HEK293 (cell line): ENCODE measurements at regions not wholly inside any gene's neighbourhood (a gene's known extent, or its start where the extent isn't known, plus 50 kb on each side); places are given as distances from the start of the nearest gene placed in this dataset.

Experiments used
- CTCF ChIA-PET: fragments of 350-600 bp; formaldehyde crosslinking; extraction: SDS; loops from one replicate; lab custom pipeline; 2021; ENCODE audit warnings: antibody characterized with exemption; lab: Yijun Ruan, JAX
- POLR2A ChIA-PET: fragments of 300-600 bp; formaldehyde crosslinking; extraction: SDS; loops from one replicate; lab custom pipeline; 2020; ENCODE audit warnings: antibody characterized with exemption, inconsistent platforms; lab: Yijun Ruan, JAX
- H3K27ac ChIP-seq: fragments of 200-500 bp; sonication (Bioruptor generic); 2 replicates; pipeline ENCODE4 v1.5.1; 2014; ENCODE audit warnings: low read depth, low read length, control low read depth, inconsistent platforms; ENCODE audit errors: extremely low read depth
- H3K36me3 ChIP-seq, 2 experiments: fragments of 200-500 bp in 1 of 2; sonication (Bioruptor generic) in 1 of 2; 1 replicate in 1 of 2; 2 replicates in 1 of 2; pipeline ENCODE4 v1.5.1; 2014 to 2017; ENCODE audit warnings: inconsistent platforms in 2 of 2, low read length in 2 of 2; ENCODE audit not compliant: control insufficient read depth in 2 of 2, insufficient read depth in 1 of 2
- H3K4me1 ChIP-seq: fragments of 200-500 bp; sonication (Bioruptor generic); 2 replicates; pipeline ENCODE4 v1.5.1; 2014; ENCODE audit warnings: mild to moderate bottlenecking, low read length, inconsistent platforms; ENCODE audit not compliant: control insufficient read depth, insufficient read depth
- H3K4me3 ChIP-seq: 2 replicates; pipeline ENCODE4 v1.5.1; 2011; ENCODE audit warnings: low read depth, mild to moderate bottlenecking, control low read depth, low read length, moderate library complexity
- H3K9me3 ChIP-seq: fragments of 200-500 bp; sonication (Bioruptor generic); 2 replicates; pipeline ENCODE4 v1.5.1; 2014; ENCODE audit warnings: low read depth, low read length, inconsistent platforms; ENCODE audit not compliant: control insufficient read depth, insufficient read depth
- FEZF1 ChIP-seq: fragments of 450-650 bp; formaldehyde crosslinking; IDR thresholded peaks from 2 replicates; pipeline ENCODE4 v1.5.1; 2016; ENCODE audit warnings: missing biosample characterization, missing genetic modification characterization
- GLI2 ChIP-seq: fragments of 450-650 bp; formaldehyde crosslinking; IDR thresholded peaks from 2 replicates; pipeline ENCODE4; 2017; ENCODE audit warnings: missing biosample characterization, missing genetic modification characterization, low read depth, borderline replicate concordance
- IKZF3 ChIP-seq: fragments of 450-650 bp; IDR thresholded peaks from 2 replicates; pipeline ENCODE4 v1.5.0; 2018; ENCODE audit warnings: missing biosample characterization, mild to moderate bottlenecking, missing genetic modification characterization, moderate library complexity
- OSR2 ChIP-seq: fragments of 450-650 bp; formaldehyde crosslinking; IDR thresholded peaks from 2 replicates; pipeline ENCODE4 v1.5.1; 2016; ENCODE audit warnings: missing biosample characterization, missing genetic modification characterization
- PATZ1 ChIP-seq: fragments of 450-650 bp; formaldehyde crosslinking; IDR thresholded peaks from 2 replicates; pipeline ENCODE4 v1.5.1; 2016; ENCODE audit warnings: missing biosample characterization, missing genetic modification characterization
- PRDM4 ChIP-seq: fragments of 450-650 bp; formaldehyde crosslinking; IDR thresholded peaks from 2 replicates; pipeline ENCODE4 v1.5.1; 2017; ENCODE audit warnings: missing biosample characterization, missing genetic modification characterization
- PRDM6 ChIP-seq: fragments of 450-650 bp; formaldehyde crosslinking; IDR thresholded peaks from 2 replicates; pipeline ENCODE4 v1.5.1; 2017; ENCODE audit warnings: missing biosample characterization, missing genetic modification characterization
- RBAK ChIP-seq: fragments of 450-650 bp; formaldehyde crosslinking; IDR thresholded peaks from 2 replicates; pipeline ENCODE4 v1.5.1; 2016; ENCODE audit warnings: missing biosample characterization, missing genetic modification characterization
- SCRT2 ChIP-seq: fragments of 450-650 bp; formaldehyde crosslinking; IDR thresholded peaks from 2 replicates; pipeline ENCODE4 v1.5.1; 2016; ENCODE audit warnings: missing biosample characterization, missing genetic modification characterization
- SP2 ChIP-seq: fragments of 450-650 bp; formaldehyde crosslinking; IDR thresholded peaks from 2 replicates; pipeline ENCODE4 v1.5.1; 2016; ENCODE audit warnings: missing biosample characterization, missing genetic modification characterization
- ZBTB11 ChIP-seq: fragments of 450-650 bp; formaldehyde crosslinking; conservative IDR thresholded peaks from 2 replicates; pipeline ENCODE4 v1.5.1; 2016; ENCODE audit warnings: low read depth, missing biosample characterization, missing genetic modification characterization
- ZFHX2 ChIP-seq: fragments of 450-650 bp; formaldehyde crosslinking; conservative IDR thresholded peaks from 2 replicates; pipeline ENCODE4 v1.5.1; 2016; ENCODE audit warnings: missing biosample characterization, missing genetic modification characterization
- ZNF114 ChIP-seq: fragments of 450-650 bp; formaldehyde crosslinking; IDR thresholded peaks from 2 replicates; pipeline ENCODE4 v1.5.0; 2017; ENCODE audit warnings: missing biosample characterization, missing genetic modification characterization
- ZNF354C ChIP-seq: fragments of 450-650 bp; formaldehyde crosslinking; IDR thresholded peaks from 2 replicates; pipeline ENCODE4 v1.5.1; 2016; ENCODE audit warnings: missing biosample characterization, missing genetic modification characterization, low read depth, borderline replicate concordance
- ZNF404 ChIP-seq: fragments of 450-650 bp; formaldehyde crosslinking; IDR thresholded peaks from 2 replicates; pipeline ENCODE4 v1.5.1; 2017; ENCODE audit warnings: missing biosample characterization, missing genetic modification characterization
- ZNF521 ChIP-seq: fragments of 450-650 bp; formaldehyde crosslinking; IDR thresholded peaks from 2 replicates; pipeline ENCODE4 v1.5.1; 2017; ENCODE audit warnings: missing biosample characterization, mild to moderate bottlenecking, missing genetic modification characterization
- ZNF596 ChIP-seq: fragments of 450-650 bp; IDR thresholded peaks from 2 replicates; pipeline ENCODE4 v1.5.0; 2018; ENCODE audit warnings: missing biosample characterization, mild to moderate bottlenecking, missing genetic modification characterization, moderate library complexity
- ZNF621 ChIP-seq: fragments of 450-650 bp; formaldehyde crosslinking; IDR thresholded peaks from 2 replicates; pipeline ENCODE4 v1.5.1; 2017; ENCODE audit warnings: missing biosample characterization, missing genetic modification characterization
- ZNF777 ChIP-seq: fragments of 450-650 bp; formaldehyde crosslinking; IDR thresholded peaks from 2 replicates; pipeline ENCODE4 v1.5.1; 2017; ENCODE audit warnings: missing biosample characterization, missing genetic modification characterization, borderline replicate concordance
- ZSCAN18 ChIP-seq: fragments of 450-650 bp; formaldehyde crosslinking; IDR thresholded peaks from 2 replicates; pipeline ENCODE4 v1.5.1; 2016; ENCODE audit warnings: missing biosample characterization, missing genetic modification characterization
- ZSCAN23 ChIP-seq: fragments of 450-650 bp; formaldehyde crosslinking; IDR thresholded peaks from 2 replicates; pipeline ENCODE4 v1.5.1; 2016; ENCODE audit warnings: missing biosample characterization, missing genetic modification characterization
- ZSCAN5A ChIP-seq: fragments of 450-650 bp; formaldehyde crosslinking; IDR thresholded peaks from 2 replicates; pipeline ENCODE4 v1.5.1; 2016; ENCODE audit warnings: missing biosample characterization, missing genetic modification characterization
- ZXDB ChIP-seq: fragments of 450-650 bp; formaldehyde crosslinking; IDR thresholded peaks from 2 replicates; pipeline ENCODE4 v1.5.1; 2016; ENCODE audit warnings: missing biosample characterization, missing genetic modification characterization

GRCh38 chr12:89106950-89107349 is 245.4 kb downstream of the DUSP6 start:
- Histone ChIP-seq H3K9me3 (no peaks in the 10 kb centered on the region), H3K4me3 (no peak overlapping the region), H3K27ac (no peak overlapping the region), H3K36me3 (no peaks in the 10 kb centered on the region), H3K4me1 (no peaks in the 10 kb centered on the region)
- POLR2A ChIA-PET, result no interaction called here
- TF ChIP-seq ZSCAN18 (tag by site-specific recombination) (no peak), SCRT2 (tag by site-specific recombination) (no peak), GLI2 (tag by site-specific recombination) (no peak), PRDM4 (tag by site-specific recombination) (no peak), FEZF1 (tag by site-specific recombination) (no peak)
- CTCF ChIA-PET, result no interaction called here

GRCh38 chr12:89105243-89105642 is 247.1 kb downstream of the DUSP6 start:
- no peak overlapping the region for H3K27ac ChIP-seq
- no peak overlapping the region for H3K4me3 ChIP-seq
- H3K36me3 ChIP-seq, result no peaks in the 10 kb centered on the region
- ChIA-PET CTCF (interaction anchor here (1.0 kb wide), 1 partner anchor 365 kb away, joined by 3 read pairs; no protein-coding TSS in a partner anchor), POLR2A (no interaction called here)
- H3K9me3 ChIP-seq, result no peaks in the 10 kb centered on the region
- H3K4me1 ChIP-seq, result no peaks in the 10 kb centered on the region
- TF ChIP-seq ZNF521 (tag by site-specific recombination) (no peak), ZNF354C (tag by site-specific recombination) (no peak), ZNF777 (tag by site-specific recombination) (no peak), ZNF596 (no peak), OSR2 (tag by site-specific recombination) (no peak), PRDM6 (no peak), SP2 (no peak), ZXDB (tag by site-specific recombination) (no peak), RBAK (tag by site-specific recombination) (no peak), PATZ1 (tag by site-specific recombination) (no peak), ZNF621 (tag by site-specific recombination) (no peak), ZSCAN5A (no peak), IKZF3 (tag by site-specific recombination) (no peak), ZNF114 (tag by site-specific recombination) (no peak), ZSCAN23 (no peak), ZFHX2 (tag by site-specific recombination) (no peak), ZBTB11 (tag by site-specific recombination) (no peak), ZNF404 (no peak)
